ENCODE measurements at regions not wholly inside any gene's neighbourhood (a gene's known extent, or its start where the extent isn't known, plus 50 kb on each side); places are given as distances from the start of the nearest gene placed in this dataset.
"Not testable (repeated sequence)": the region's sequence is repeated elsewhere in the genome, so short reads cannot be mapped to it uniquely, and the experiment has no call there.

DNA sequence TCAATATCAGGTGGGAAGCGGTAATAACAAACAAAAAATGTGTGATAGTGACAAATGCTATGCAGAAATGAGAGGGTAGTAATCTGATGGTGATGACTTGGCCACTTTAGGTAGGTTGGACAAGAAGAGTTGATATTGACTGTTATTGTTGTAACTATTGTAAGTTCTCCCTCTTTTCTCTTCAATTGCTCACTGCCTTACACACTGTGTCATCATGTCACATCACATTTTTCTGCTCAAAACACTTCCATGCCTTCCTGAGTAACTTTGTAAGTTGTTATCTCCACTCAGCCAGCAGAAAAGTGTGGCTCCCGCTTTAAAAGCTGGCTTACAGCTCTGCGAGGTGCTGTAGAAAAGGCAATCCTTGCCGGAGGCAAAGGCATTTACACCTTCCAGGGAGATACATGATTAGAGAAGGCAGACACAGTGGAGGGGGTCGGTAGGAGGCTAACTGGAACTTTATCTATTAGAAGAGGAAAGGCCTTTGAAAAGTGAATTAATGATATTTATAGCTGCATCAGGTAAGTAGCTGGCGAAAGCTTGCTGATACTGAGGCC is 85.2 kb upstream of the CLINT1 start:
- no peak for DNase-seq (ENCODE audit: low spot score)

DNA sequence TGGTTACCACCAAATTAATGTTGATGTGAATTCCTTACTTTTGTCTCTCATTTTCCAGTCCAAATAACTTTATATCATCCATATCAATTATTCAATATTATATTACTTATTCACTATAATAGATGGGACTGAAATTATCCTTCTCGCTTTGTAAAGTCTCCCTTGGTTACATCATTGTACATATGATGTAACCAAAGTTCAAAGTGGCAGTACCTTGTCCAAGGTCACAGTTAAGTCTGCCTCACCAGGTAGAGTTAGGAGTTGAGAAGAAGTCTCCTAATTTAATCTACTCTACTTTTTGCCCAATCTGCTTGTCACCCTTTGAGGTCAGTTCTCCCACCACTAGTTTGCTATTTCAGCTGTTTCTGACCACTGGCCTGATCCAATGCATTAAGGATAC is 83.7 kb upstream of the CLINT1 start:
- DNase-seq (ENCODE audit: low spot score), result no peak

DNA sequence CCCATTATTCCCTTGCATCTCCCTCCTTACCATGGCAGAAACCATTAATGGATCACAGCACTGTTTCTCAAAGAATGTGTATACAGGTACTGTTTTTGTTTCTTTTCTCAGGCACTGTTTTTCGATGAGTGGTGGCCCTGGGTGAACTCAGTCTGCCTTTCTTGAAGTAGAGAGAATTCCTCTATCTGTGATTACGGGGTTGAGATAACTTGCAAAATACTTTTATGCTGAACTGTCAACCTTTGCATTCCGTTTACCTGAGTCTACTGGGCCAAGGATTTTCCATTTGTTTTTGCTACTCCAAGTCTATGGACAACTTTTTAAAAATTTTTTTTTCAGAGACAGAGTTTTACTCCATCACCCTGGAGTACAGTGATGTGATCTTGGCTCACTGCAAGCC is 82.7 kb upstream of the CLINT1 start:
- DNase-seq (ENCODE audit: low spot score), result no peak

DNA sequence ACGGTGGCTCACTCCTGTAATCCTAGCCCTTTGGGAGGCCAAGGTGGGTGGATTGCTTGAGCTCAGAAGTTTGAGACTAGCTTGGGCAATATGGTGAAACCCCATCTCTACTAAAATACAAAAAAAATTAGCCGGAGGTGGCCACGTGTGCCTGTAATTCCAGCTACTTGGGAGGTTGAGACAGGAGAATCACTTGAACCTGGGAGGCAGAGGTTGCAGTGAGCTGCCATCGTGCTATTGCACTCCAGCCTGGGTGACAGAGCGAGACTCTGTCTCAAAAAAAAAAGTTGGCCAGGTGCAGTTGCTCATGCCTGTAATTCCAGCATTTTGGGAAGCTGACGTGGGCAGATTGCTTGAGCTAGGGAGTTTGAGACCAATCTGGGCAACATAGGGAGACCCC is 79.2 kb upstream of the CLINT1 start:
- not testable (repeated sequence) for DNase-seq (ENCODE audit: low spot score)

DNA sequence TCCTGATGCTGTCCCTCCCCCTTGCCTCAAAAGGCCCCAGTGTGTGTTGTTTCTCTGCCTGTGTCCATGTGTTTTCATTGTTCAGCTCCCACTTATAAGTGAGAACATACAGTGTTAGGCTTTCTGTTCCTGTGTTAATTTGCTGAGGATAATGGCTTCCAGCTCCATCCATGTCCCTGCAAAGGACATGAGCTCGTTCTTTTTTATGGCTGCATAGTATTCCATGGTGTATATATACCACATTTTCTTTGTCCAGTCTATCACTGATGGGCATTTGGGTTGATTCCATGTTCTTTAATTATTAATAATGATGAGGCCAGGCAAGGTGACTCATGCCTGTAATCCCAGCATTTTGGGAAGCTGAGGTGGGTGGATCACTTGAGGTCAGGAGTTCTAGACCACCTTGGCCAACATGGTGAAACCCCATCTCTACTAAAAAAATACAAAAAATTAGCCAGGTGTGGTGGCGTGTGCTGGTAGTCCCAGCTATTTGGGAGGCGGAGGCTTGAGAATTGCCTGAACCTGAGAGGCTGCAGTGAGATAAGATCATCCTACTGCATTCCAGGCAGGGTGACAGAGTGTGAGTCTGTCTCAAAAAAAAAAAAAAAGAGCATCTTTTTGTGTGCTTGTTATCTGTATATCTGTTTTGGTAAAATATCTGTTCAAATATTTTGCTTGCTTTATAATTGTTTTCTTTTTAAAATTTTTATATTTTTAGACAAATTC is 78.0 kb upstream of the CLINT1 start:
- DNase-seq (ENCODE audit: low spot score), result not testable (repeated sequence)

DNA sequence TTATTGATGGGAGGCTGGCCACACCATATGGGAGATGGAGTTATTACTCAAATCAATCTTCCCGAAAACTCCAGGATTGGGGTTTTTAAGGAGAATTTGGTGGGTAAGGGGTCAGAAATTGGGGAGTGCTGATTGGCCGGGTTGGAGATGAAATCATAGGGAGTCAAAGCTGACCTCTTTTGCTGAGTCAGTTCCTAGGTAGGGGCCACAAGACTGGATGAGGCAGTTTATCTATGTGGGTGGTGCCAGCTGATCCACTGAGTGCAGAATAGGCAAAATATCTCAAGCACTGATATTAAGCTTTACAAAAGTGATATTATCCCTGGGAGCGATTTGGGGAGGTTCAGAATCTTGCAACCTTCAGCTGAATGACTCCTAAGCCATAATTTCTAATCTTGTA is 75.7 kb upstream of the CLINT1 start:
- DNase-seq (ENCODE audit: low spot score), result no peak

DNA sequence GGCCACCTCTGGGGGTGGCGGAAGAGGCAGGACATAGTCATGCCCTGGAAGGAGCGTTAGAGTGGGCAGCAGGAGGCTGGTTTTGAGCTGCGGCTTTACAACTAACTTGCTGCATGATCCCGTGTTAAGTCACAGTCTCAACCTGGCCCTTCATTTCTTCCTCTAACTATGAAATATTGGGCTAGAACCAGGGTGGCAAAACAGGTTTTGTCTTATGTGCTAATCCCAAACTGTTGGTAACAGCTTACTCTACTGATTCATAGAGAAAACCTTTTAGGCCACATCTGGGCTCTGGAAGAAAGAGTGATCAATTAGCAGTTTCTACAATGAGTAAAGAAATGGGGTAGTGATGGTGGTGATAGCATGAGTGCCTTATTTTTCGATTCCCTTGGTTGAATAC is 74.1 kb upstream of the CLINT1 start:
- no peak for DNase-seq (ENCODE audit: low spot score)

DNA sequence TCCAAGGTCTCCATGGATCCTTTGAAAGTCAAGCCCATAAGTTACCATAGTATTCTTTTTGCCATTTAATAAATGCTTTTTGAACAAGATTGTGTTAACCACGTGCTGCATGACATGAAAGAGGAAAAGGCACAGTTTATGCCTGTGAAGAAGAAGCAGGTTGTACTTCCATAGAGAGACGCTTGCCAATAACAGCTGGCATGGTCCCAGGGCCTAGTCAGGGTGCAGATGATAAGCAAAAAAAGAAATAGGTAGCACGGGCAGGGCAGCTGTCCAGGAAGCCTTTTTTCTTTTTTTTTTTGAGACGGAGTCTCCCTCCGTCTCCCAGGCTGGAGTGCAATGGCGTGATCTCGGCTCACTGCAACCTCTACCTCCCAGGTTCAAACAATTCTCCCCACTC is 71.8 kb upstream of the CLINT1 start:
- DNase-seq (ENCODE audit: low spot score), result no peak

DNA sequence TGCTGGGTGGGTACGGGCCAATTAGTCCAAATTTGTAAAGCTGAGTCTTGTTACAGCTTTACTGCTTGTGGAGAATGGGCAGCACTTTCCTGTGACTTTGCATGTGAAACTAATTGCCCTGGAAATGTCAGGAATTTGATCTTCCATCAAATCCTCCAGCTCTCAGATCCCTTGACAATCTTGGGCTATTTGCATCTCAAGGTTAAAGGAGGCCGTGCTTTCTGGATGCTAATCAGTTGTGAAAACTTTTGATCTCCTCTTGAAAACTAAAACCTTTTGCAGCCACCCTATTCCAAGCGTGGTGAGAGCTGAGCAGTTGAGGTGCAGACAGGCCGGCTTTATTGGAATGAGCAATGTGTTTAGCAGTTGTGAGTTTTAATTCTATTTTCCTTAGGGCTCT is 68.0 kb upstream of the CLINT1 start:
- no peak for DNase-seq (ENCODE audit: low spot score)

DNA sequence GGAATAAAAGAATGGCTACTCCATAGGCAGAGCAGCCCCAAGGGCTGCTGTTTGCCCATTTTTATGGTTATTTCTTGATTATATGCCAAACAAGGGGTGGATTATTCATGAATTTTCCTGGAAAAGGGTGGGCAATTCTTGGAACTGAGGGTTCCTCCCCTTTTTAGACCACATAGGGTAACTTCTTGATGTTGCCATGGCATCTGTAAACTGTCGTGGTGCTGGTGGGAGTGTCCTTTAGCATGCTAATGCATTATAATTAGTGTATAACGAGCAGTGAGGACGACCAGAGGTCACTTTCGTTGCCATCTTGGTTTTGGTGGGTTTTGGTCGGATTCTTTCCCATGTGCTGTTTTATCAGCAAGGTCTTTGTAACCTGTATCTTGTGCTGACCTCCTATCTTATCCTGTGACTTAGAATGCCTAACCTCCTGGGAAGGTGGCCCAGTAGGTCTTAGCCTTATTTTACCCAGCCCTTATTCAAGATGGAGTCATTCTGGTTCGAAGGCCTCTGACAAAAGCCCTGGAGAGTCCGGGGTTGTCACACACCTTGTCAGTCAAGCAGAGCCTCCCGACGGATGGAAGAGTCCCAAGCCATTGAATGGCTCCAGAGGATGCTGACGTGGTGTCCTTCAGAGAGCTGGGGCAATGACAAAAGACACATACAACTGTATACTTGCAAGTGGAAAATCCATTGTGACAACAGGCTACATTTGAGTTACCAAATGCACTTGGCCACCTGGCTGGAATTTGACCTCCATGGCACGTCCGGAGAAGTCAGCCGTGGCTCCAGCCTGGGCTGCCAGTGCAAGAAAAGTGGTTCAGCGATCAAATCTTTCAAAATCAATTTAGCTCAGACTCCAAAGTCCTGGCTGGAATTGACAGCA is 67.1 kb upstream of the CLINT1 start:
- DNase-seq (ENCODE audit: low spot score), result no peak

DNA sequence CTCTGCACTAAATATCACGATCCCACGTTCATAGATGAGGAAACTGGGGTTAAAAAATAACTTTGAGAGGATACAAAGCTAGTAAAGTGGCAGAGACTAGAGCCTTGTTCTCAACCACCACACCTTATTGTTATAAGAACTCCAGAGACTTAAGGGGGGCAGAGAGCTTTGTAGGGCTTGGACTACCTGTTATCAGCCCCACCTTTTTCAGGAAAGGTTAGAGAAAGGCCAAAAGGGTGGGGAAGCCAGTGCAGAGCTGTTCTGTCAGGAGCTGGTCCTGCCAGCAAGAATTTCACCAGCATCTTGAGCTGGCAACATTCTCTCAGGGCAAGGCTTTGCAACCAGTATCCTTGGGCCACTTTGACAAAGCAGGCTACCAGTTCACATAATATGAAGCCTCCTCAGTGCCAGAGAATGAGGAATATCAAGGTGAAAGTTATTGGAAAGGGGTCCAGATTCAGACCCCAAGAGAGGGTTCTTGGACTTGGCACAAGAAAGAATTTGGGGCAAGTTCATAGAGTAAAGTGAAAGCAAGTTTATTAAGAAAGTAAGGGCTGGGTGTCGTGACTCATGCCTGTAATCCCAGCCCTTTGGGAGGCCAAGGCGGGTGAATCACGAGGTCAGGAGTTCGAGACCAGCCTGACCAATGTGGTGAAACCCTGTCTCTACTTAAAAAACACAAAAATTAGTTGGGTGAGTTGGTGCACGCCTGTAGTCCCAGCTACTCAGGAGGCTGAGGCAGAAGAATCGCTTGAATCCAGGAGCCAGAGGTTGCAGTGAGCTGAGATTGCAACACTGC is 66.2 kb upstream of the CLINT1 start:
- no peak for DNase-seq (ENCODE audit: low spot score)

DNA sequence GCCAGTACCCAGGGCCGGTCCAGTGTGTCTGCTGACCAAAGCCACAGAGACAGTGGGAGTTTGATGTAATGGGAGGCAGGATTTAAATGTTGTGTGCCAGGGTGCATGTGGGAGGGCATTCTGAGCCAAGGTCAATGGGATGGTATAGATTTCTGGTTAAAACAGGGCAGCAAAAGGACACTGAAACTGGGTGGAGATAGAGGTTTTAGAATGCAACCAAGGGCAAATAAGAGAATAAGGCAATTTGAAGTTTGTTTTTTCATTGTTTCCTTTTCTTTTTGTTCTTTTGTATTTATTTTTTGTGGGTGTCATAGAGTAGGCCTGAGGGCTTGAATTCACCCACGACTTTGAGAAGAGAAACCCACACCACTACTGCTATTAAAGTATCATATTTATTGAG is 65.5 kb upstream of the CLINT1 start:
- DNase-seq (ENCODE audit: low spot score), result no peak

DNA sequence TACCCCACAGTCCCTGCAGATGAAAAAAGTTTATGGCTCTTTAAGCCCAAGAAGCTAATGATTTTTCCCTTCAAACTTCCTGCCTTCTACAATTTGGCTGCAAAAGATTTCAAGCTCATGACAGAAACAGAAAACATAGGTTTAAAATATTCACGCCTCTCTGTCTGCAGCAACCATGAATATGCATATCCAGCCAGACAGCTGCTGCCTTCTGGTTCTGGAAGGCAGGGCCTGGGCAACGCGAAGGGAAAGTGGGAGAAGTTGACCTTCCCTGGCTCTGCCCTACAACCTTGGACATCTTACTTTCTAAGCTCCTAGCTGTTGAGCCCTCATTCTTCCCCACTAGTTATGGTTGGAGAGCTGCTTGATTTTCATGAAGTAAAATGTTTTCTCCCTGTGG is 64.8 kb upstream of the CLINT1 start:
- no peak for DNase-seq (ENCODE audit: low spot score)

DNA sequence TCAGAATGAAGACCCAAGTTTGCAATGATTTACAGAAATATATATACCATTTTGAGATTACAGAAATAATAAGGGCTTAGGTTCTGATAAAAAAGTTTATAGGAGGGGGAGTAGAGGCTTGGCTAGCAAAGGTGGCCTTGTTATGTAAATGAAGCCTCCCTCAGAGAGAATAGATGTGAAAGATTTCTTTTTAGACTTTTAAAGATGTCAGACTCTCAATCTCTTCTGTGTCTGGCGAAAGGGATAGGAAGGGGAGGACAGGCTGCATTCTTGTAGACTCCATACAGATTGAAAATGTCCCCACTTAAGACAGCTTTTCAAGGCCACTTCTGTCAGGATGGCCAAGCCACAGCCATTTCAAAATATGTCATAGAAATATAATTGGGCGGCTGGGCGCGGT is 63.1 kb upstream of the CLINT1 start:
- no peak for DNase-seq (ENCODE audit: low spot score)

DNA sequence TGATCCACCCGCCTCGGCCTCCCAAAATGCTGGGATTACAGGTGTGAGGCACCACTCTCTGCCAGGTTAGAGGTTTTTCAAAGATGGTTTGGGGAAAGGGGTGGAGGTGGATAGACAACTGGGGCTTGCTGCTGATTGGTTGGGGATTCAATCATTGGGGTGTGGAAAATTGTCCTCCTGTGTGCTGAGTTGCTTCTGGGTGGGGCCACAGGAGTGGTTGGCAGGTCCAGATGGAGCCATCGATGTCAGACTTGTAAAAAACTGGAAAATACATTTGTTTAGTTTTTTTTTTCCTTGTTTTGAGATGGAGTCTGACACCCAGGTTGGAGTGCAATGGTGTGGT is 61.9 kb upstream of the CLINT1 start:
- DNase-seq (ENCODE audit: low spot score), result no peak

DNA sequence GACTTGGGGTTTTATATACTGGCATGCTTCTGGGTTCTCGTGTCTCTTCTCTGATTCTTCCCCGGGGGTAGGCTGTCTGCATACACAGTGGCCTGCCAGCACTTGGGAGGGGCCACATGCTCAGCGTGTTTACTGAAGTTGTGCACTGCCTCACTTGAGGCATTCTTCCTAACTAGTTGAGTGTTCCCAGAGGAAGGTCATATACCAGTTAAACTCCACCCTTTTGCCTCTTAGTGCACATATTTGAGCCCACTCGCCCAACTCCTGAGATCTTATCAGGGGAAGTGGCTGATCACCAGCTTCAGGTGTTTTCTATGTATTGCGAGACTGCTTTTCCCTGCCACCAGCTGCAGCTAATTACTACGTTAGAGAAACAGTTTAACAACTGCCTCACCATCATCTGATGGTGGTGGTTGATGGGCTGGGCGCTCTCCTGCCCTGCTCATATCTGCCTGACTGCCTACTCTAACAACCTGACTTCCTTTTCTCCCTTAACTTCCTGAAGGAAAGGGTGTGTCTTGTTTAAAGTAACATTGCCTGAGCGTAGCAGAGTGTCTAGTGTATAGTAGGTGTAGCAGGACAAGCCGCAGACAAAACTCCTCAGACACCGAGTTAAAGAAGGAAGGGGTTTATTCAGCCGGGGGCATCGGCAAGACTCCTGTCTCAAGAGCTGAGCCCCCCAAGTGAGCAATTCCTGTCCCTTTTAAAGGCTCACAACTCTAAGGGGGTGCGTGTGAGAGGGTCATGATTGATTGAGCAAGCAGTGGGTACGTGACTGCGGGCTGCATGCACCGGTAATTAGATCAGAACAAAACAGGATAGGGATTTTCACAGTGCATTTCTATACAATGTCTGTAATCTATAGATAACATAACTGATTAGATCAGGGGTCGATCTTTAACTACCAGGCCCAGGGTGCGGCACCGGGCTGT is 60.1 kb upstream of the CLINT1 start:
- DNase-seq (ENCODE audit: low spot score), result no peak

DNA sequence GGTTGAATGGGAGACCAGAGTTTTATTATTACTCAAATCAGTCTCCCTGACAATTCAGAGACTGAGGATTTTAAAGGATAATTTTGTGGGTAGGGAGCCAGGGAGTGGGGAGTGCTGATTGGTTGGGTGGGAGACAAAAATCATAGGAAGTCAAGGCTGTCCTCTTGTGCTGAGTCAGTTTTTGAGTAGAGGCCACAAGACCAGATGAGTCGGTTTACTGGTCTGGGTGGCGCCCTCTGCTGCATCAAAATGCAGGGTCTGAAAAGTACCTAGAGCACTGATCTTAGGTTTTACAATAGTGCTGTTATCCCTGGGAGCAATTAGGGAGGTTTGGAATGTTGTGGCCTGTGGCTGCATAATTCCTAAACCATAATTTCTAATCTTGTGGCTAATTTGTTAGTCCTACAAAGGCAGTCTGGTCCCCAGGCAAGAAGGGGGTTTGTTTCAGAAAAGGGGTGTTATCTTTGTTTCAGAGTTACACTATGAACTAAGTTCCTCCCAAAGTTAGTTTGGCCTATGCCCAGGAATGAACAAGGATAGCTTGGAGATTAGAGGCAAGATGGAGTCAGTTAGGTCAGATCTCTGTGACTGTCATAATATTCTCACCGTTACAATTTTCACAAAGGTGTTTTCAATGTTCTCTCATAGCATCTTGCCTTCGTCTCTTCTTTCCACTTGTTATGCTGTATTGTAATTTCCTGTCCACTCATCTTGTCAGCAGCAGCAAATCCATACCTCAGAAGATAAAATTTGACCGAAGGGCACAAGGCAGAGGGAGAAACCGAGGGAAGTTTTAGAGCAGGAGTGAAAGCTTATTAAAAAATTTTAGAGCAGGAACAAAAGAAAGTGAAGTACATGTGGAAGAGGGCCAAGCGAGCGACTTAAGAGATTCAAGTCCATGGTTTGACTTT is 59.2 kb upstream of the CLINT1 start:
- DNase-seq (ENCODE audit: low spot score), result peak; percentile 72

DNA sequence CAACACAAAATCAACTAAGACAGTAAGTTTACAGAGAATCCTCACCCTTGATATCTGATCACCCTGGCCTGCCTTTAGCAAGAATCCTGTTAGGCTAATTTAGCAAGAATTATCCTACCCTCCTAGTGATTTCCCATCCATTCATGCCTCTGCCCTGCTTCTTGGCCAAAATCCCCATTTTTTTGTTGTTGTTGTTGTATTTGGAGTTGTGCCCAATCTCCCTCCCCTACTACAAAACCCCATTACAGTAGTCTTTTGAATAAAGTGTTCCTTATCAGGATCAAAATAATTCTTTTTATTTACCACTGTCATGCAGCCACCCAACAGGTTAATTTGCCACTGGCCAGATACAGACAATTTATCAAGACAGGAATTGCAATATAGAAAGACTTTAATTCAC is 58.5 kb upstream of the CLINT1 start:
- no peak for DNase-seq (ENCODE audit: low spot score)

DNA sequence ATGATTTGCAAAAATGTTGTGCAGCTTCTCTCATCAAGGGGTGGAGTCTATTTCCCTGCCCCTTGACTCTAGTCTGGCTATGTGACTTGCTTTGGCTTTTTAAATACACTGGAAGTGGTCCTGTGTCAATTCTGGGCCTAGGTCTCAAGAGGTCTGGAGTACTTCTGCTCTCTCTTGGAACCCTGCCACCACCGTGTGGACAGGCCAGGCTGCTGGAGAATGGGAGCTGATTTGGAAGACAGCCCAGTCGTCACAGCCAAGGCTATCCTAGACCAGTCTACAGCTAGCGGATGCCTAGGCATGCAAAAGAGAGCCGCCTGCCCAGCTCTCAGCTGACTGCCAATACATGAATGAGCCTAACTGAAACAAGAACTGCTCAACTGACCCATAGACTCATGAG is 56.7 kb upstream of the CLINT1 start:
- DNase-seq (ENCODE audit: low spot score), result no peak

DNA sequence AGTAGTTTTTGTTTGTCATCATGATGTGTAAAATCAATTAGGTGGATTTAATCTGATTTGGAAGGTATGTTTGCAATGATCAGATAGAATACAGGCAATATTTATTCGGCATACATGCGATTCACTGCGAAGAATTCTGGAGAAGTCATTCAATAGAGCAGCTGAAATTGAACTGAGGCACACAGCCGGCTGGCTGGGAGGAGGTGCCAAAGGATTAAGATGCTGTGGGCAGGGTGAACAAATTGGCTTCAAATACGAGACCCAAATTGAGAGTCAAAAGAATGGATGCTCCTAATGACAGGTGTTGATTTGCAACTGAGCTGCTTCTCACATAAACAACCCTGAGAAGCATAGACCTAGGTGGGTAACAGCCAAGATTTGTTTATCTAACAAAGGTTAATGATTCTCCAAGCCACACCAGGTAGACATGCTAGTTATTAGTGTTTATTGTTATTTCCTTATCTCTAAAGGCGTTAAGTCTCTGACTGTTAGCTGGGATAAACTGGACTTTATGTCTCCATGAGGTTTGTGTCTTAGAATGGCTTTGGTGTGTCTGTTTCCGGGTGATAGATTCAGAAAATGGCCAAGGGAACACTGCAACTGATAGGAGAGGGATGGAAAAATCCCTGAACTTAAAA is 55.3 kb upstream of the CLINT1 start:
- DNase-seq (ENCODE audit: low spot score), result no peak
